Testis (tissue), 2 donors: ENCODE measurements at regions not wholly inside any gene's neighbourhood (a gene's known extent, or its start where the extent isn't known, plus 50 kb on each side); places are given as distances from the start of the nearest gene placed in this dataset.

ENCODE experiments used
- CTCF ChIP-seq, 3 experiments: fragments of 450-650 bp in 2 of 3; fragments of 200-600 bp in 1 of 3; sonication (generic) in 1 of 3; IDR thresholded peaks; one replicate each; pipeline ENCODE4 v1.5.1; 2016 to 2019; ENCODE audit warnings: antibody characterized with exemption in 3 of 3, mild to moderate bottlenecking in 2 of 3, moderate library complexity in 1 of 3
- POLR2A ChIP-seq: fragments of 450-650 bp; IDR thresholded peaks from one replicate; pipeline ENCODE4 v1.6.1; 2017; ENCODE audit warnings: antibody characterized with exemption, mild to moderate bottlenecking, moderate library complexity

GRCh38 chr2:144012304-144012703 lies 507.6 kb downstream of the ZEB2 start:
- TF ChIP-seq CTCF (IDR thresholded peaks at IDR 0.05) = no peak
- no peak for TF ChIP-seq POLR2A
